ENCODE measurements at regions not wholly inside any gene's neighbourhood (a gene's known extent, or its start where the extent isn't known, plus 50 kb on each side); places are given as distances from the start of the nearest gene placed in this dataset.

GRCh38 chr10:10093021-10093420, 924.7 kb upstream of the CELF2 start:
- no peak for TF ChIP-seq CTCF (optimal IDR thresholded peaks at IDR 0.05 in 1 of 3, IDR thresholded peaks at IDR 0.05 in 1 of 3, conservative IDR thresholded peaks at IDR 0.05 in 1 of 3; ENCODE audit: extremely low read depth in 1 of 3, insufficient read depth in 2 of 3, low read length in 3 of 3)
- TF ChIP-seq EZH2 (IDR thresholded peaks at IDR 0.05; ENCODE audit: low read length): no peak
